WI38 (cell line): ENCODE measurements at regions not wholly inside any gene's neighbourhood (a gene's known extent, or its start where the extent isn't known, plus 50 kb on each side); places are given as distances from the start of the nearest gene placed in this dataset.

Source experiments
- H3K4me3 ChIP-seq: 2 replicates; pipeline ENCODE4 v1.5.1; 2011; ENCODE audit warnings: low read depth, mild to moderate bottlenecking, control low read depth, low read length
- TF ChIP-seq, protein P1 (sequence below): IDR thresholded peaks from 2 replicates; pipeline ENCODE4 v1.5.1; 2012; ENCODE audit warnings: low read depth, mild to moderate bottlenecking, control low read depth, low read length

DNA sequence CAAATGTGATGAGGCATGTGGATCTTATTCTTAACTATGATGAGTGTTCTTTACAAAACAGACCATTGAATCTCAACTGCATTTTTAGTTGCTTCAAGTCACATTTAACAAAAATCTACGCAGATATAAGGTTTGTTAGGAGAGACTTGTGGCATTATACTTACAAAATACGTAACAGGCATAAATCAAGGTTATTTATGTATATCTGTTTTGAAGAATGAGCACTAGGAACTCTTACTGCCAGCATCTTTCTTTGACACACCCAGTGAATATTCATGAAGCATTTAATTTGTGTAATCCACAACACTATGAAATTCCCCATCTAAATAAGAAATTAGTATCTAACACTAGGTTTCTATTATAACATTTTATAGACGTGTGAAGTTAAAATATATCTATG lies 186.3 kb downstream of the FAT4 start:
- TF ChIP-seq, protein P1, sequence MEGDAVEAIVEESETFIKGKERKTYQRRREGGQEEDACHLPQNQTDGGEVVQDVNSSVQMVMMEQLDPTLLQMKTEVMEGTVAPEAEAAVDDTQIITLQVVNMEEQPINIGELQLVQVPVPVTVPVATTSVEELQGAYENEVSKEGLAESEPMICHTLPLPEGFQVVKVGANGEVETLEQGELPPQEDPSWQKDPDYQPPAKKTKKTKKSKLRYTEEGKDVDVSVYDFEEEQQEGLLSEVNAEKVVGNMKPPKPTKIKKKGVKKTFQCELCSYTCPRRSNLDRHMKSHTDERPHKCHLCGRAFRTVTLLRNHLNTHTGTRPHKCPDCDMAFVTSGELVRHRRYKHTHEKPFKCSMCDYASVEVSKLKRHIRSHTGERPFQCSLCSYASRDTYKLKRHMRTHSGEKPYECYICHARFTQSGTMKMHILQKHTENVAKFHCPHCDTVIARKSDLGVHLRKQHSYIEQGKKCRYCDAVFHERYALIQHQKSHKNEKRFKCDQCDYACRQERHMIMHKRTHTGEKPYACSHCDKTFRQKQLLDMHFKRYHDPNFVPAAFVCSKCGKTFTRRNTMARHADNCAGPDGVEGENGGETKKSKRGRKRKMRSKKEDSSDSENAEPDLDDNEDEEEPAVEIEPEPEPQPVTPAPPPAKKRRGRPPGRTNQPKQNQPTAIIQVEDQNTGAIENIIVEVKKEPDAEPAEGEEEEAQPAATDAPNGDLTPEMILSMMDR = no peak
- H3K4me3 ChIP-seq = no peak overlapping the region

DNA sequence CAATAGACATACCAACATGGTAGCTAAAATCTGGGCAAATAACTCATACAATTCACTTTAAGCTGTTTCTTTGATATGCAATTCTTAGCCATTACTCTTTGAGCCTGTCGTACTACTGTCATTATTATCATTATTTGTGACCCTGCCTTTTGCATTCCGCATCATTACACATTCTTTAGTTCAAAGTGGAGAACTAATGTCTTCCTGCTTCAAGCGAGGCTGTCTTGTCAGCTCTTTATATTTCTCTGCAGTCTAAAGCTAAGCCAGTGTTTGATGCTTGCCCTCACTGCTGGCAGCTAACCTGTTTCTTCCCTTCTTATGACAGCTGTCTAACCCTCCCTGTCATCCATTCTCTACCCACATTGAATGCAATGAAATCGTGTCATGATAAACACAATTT lies 186.8 kb downstream of the FAT4 start:
- no peak overlapping the region for H3K4me3 ChIP-seq
- TF ChIP-seq, protein P1 = no peak

DNA sequence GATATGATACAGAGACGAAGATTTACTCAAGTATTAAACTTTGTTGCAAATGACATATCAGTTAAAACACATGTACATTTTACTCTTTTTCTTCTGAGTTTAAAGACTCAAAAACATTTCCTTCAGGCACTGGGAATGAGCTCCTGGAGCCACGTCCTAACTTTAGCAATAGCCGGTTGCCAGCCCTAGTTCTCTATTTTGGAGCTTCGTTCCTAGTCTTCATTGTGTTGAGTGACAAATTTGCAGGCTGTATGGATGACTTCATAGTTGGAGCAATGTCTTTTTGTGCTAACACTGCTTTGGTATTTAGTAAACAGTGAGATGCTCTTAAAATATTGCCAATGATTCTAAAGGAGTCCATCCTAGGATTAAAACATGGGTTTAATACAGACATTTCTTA lies 190.9 kb downstream of the FAT4 start:
- TF ChIP-seq, protein P1 = no peak
- H3K4me3 ChIP-seq = no peak overlapping the region

DNA sequence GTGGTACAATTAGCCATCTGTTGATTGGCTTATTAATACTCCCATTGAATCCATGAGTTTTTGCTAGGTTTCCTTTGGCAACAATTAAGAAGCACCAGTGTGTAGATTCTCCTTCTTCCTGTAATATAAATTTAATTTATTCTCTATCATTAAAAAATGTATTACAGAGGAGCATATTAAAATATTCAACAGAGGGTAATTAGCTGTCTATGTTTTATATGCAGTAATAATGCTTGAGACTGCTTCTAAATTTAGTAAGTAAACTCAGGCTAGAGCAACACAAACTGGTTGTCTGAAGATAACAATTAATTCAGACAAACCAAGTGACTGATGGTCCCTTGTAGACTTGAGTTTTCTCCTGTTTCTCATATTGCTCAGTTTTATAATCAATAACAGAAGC lies 192.4 kb downstream of the FAT4 start:
- H3K4me3 ChIP-seq = no peak overlapping the region
- TF ChIP-seq, protein P1 = no peak

DNA sequence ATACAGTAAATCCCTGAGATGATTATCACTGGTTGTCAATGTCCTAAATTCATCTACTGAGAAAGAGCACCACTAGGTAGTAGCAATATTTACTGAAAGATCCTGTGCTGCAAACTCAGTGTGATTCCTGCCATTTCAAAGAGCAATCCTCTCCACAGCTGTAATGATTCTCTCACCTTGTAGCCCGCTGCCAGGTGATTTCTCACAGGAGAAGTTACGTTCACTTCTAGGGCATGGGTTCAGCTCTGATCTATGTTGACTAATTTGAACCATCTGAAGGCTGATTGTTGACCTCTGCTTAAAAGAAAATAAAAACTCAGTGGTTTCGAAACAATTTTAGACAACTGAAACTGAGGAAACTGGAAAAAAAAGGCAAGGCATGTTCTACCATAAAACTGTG lies 197.0 kb downstream of the FAT4 start:
- TF ChIP-seq, protein P1 = no peak
- H3K4me3 ChIP-seq = no peak overlapping the region

DNA sequence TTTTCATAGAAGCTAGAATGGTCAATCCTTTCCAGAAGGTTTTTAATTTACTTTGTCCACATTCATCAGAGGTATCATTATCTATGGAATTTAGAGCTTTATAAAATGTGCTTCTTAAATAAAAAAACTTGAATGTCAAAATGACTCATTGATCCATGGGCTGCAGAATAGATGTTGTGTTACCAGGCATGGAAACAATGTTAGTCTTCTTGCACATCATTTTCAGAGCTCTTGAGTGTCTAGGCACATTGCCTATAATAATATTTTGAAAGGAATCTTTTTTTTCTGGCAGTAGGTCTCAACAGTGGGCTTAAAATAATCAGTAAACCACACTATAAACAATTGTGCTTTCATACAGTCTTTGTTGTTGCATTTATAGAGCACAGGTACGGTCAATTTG lies 200.3 kb downstream of the FAT4 start:
- H3K4me3 ChIP-seq = no peak overlapping the region
- TF ChIP-seq, protein P1 = no peak

DNA sequence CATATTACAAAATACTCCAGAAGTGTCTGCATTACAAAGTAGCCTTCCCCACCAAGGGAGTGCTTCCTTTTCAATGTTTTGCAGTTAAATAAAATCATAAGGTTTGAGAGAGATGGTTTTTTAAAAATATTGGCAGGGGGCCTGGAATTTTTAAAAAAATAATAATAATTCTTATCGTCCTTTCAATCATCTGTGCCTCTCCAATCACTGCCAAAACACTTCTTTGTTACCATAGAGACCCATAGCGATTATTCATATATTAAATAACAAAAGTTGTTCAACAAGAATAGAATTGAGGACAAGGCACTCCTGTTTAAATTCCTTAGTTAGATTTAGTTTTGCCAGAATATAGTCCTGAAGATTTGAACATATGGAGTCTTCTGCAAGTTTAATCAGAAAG lies 203.1 kb downstream of the FAT4 start:
- TF ChIP-seq, protein P1 = no peak
- H3K4me3 ChIP-seq = no peak overlapping the region
